ENCODE measurements at regions not wholly inside any gene's neighbourhood (a gene's known extent, or its start where the extent isn't known, plus 50 kb on each side); places are given as distances from the start of the nearest gene placed in this dataset.

DNA sequence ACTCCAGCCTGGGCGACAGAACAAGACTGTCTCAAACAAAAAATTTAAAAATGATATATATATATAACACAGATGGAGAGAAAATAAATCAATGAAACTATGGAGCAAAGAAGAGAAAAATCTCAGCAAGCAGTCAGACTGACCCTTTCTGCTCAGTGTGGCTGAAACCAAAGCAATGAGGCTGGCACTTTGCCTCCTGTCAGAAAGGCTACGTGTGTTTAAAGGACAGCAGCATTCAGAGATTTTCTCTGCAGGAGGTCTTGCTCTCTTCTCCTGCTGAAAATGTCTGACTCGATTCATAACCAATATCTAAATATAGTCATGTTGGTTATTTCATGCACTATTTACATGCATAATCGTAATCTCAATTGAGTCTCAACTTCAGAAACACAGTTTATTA lies 527.0 kb upstream of the JARID2 start:
- DNase-seq (ENCODE audit: low read depth, low spot score), result no peak
- TF ChIP-seq, protein P1, sequence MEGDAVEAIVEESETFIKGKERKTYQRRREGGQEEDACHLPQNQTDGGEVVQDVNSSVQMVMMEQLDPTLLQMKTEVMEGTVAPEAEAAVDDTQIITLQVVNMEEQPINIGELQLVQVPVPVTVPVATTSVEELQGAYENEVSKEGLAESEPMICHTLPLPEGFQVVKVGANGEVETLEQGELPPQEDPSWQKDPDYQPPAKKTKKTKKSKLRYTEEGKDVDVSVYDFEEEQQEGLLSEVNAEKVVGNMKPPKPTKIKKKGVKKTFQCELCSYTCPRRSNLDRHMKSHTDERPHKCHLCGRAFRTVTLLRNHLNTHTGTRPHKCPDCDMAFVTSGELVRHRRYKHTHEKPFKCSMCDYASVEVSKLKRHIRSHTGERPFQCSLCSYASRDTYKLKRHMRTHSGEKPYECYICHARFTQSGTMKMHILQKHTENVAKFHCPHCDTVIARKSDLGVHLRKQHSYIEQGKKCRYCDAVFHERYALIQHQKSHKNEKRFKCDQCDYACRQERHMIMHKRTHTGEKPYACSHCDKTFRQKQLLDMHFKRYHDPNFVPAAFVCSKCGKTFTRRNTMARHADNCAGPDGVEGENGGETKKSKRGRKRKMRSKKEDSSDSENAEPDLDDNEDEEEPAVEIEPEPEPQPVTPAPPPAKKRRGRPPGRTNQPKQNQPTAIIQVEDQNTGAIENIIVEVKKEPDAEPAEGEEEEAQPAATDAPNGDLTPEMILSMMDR (IDR thresholded peaks at IDR 0.05; ENCODE audit: low read depth, low read length), result no peak
- H3K4me3 ChIP-seq (ENCODE audit: low read depth, low read length), result no peak overlapping the region
- in situ Hi-C loops (cut with HindIII; ENCODE audit: low sequenced_read_pairs), result no loop called here

DNA sequence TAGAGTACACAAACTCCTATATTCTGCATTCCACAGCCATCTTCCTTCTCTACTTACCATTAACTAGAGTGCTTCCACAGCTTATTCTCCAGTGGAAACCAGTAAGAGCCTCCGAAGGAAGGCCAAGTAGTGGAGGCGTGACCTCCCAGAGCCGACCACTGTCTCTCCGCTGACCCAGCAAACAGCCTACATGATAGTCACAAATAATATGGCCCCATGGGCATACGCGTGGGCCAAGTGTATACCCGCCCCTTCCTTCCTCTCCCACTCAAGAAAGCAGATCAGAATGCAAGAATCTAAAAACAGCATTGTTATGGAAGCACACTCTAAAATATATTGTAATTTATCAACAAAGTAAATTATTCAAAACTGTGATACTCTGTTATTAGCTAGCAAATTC lies 526.6 kb upstream of the JARID2 start:
- DNase-seq (ENCODE audit: low read depth, low spot score), result no peak
- TF ChIP-seq, protein P1 (IDR thresholded peaks at IDR 0.05; ENCODE audit: low read depth, low read length), result no peak
- in situ Hi-C loops (cut with HindIII; ENCODE audit: low sequenced_read_pairs), result no loop called here
- H3K4me3 ChIP-seq (ENCODE audit: low read depth, low read length), result no peak overlapping the region

DNA sequence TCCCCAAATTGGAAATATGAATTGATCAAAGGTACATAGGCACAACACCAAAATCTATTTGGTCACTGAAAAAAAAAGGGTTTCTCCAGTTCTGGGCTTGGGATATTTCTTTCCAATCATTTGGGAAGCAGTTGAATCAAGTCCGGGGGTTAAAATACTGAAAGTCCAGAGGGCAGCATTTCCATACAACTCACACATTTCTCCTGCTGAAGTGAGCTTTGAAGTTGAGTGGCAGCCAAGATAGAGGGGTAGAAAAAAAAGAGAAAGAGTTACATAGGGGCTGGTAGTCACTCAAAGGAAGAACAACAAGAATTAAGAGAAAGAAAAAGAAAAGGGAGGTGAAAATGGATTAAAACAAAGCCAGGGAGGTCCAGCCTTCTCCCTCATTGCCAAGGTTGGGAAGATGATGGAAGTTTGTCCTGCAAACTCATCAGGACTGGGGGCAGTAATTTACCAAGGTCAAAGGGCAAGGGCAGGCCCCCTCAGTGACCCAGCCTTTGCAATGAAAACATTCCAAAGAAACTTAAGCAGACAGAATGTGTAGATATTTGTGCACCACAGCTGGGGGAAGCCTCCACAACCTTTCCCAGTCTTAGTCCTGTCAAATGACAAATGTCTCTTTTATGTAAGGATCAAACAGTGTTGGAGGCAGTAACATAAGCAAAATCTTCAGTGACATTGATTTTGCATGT lies 525.3 kb upstream of the JARID2 start:
- no peak for DNase-seq (ENCODE audit: low read depth, low spot score)
- no peak overlapping the region for H3K4me3 ChIP-seq (ENCODE audit: low read depth, low read length)
- TF ChIP-seq, protein P1 (IDR thresholded peaks at IDR 0.05; ENCODE audit: low read depth, low read length), result no peak
- in situ Hi-C loops (cut with HindIII; ENCODE audit: low sequenced_read_pairs), result no loop called here

DNA sequence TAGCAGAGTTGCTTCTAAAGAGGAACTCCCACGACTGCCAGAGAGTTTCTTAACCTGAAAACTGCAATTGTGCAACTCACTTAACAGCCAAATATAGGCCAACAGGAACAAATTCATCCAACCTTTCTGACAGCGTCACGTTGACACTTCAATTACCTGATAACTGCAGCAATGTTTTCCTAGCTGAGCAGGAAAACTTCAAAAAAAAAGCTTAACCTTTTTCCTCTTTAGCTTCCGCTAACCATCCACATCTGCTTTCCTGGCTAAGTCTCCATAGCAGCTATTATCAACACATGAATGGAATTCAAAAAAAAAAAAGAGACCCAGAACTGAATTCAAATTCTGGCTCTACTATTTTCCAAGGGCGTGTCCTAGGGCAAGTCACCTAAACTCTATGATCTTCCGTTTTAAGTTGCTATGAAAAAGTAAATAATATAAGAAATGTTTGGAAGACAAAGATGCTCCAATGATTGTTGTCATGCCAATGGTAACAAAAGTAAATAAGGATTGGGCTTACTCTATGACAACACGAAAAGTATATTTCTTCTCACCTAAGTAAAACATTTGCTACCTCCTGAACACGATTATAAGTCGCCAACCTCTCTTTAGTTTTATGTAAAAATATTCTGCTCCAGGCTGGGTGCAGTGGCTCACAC lies 524.6 kb upstream of the JARID2 start:
- H3K4me3 ChIP-seq (ENCODE audit: low read depth, low read length), result no peak overlapping the region
- DNase-seq (ENCODE audit: low read depth, low spot score), result no peak
- TF ChIP-seq, protein P1 (IDR thresholded peaks at IDR 0.05; ENCODE audit: low read depth, low read length), result no peak
- in situ Hi-C loops (cut with HindIII; ENCODE audit: low sequenced_read_pairs), result no loop called here

DNA sequence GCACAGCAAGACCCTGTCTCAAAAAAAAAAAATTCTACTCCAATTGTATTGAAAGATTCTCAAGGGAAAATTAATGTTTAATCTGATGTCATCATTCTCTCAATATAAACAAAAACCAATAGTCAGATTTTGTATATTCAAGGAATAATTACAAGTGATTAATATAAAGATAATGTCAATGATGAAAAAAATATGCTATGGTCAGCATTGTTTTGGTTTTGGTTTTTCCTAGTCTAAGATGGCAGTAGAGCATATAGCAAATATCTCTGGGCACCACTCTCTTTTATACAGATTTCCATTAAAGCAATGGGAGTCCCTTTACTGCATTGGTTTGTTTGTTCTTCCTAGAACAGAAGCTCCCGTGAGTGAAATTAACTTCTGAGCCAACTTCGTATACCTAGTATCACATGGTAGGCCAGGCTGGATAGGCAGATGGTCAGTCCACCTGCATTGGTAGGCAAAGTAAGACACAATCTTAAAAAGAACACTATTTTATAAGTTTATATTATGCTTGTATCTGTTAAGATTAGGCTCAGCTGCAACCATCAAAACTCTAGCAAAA lies 523.8 kb upstream of the JARID2 start:
- in situ Hi-C loops (cut with HindIII; ENCODE audit: low sequenced_read_pairs), result no loop called here

DNA sequence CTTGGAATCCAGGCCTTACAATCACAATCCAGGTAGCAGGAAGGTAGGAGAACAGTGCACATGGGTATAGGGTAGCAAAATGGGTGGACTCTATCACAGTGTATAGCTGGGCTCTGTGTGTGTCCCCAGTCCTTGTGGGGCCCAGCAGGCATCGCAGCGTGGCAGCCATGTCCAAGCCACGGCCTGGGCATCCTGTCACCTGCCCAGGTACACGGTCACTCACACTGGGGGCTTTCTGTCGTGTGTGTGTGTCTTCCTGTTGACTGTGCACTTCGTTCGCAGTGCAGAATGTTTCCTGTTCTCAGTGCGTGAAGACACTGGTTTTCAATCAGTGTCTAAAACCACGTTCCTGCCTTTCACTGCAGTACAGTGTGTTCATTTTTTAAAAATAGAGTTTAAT lies 523.2 kb upstream of the JARID2 start:
- in situ Hi-C loops (cut with HindIII; ENCODE audit: low sequenced_read_pairs), result no loop called here

More for the DNA sequence above, 523.8 kb upstream of the JARID2 start:
- TF ChIP-seq, protein P1 (IDR thresholded peaks at IDR 0.05; ENCODE audit: low read depth, low read length), result no peak
- no peak overlapping the region for H3K4me3 ChIP-seq (ENCODE audit: low read depth, low read length)
- no peak for DNase-seq (ENCODE audit: low read depth, low spot score)

More for the DNA sequence above, 523.2 kb upstream of the JARID2 start:
- DNase-seq (ENCODE audit: low read depth, low spot score), result no peak
- no peak overlapping the region for H3K4me3 ChIP-seq (ENCODE audit: low read depth, low read length)
- TF ChIP-seq, protein P1 (IDR thresholded peaks at IDR 0.05; ENCODE audit: low read depth, low read length), result no peak

Data from astrocyte of the spinal cord (primary cell).